NCI-H69 (cell line): ENCODE measurements at regions not wholly inside any gene's neighbourhood (a gene's known extent, or its start where the extent isn't known, plus 50 kb on each side); places are given as distances from the start of the nearest gene placed in this dataset.

Experiments used
- DNase-seq: peaks from one replicate; lab custom pipeline; 2025; lab: John Stamatoyannopoulos, UW

- peak; percentile 2 for DNase-seq
Observed at GRCh38 chr15:73001840-73002239, 50.4 kb upstream of the NEO1 start.

DNA sequence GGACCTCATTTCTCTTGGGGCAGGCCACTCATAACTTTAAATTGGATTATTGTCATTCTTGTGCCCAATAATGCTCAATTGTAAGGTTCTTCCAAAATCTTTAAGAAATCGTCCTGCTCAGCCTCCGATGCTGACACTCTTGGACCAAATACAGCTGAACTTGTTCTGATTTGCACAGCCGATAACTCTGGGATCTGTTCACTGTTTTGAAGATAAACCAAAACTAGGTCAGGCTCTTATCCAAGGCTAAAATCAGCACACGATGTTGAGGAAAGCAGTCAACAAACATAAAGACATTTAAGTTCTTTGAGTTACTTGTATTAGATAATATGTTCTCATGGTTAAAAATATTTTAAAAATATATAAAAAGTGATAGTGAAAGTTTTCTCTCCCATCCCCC, 52.0 kb upstream of the NEO1 start:
- DNase-seq, result no peak

GRCh38 chr15:72999586-72999985, 52.7 kb upstream of the NEO1 start:
- no peak for DNase-seq

DNA sequence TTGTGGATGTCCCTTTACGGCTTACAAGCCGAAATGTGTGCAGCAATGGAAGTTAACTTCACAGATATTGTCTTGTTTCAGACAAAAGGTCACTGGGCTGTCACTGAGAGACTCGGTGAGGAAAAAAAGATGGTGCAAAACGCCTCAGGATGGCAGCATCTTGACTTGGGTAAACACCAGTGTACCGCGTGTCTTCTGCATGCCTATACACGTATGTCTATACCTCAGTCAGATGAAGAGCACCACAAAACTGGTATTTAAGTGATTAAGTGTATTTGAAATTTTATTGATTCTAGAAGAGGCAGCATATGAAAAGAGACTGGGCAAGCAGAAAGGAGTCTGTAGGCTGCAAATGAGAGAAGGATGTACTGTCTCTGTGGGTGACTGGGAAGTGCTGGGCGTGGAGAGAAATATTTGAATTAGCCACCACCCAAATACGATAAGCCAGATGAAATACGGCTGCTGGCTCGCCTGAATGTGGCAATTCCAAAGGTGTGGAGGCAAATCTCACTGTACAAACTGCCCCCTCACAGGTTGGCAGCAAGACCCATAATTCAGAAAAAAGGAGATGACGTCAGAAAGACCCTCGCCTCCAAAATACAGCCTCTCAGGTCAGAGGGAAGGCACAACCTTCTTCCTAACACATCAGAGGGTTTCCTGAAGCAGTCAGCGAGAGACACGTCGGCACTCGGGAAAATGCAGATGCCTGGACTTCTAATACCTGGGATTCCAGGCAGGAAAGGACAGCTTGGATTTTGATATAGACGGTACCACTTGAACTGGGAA, 53.4 kb upstream of the NEO1 start:
- DNase-seq, result no peak

GRCh38 chr15:72998226-72998625, 54.0 kb upstream of the NEO1 start:
- DNase-seq, result peak; percentile 1

DNA sequence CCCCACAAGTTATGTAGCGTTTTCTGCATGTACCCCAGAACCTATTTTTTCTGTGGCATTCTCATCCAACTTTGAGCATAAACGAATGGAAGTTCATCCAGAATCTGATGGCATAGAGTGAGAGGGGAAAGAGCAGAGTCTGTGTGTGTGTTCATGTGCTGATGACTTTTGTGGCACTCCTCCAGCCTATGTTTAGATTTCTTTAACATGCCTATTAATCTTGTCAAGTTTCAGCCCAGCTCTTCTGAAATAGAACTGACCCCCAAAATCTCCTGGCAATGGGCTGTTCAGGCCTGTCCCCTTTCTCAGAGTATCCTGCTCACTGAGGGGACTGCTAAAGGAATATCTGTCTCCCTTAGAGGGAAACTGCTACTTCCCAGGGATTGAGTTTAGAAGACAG, 56.4 kb upstream of the NEO1 start:
- no peak for DNase-seq

- DNase-seq, result peak; percentile 73
Observed at GRCh38 chr15:72994534-72995177, 57.6 kb upstream of the NEO1 start.

- DNase-seq, result no peak
Observed at GRCh38 chr15:72992841-72993252, 59.4 kb upstream of the NEO1 start.

DNA sequence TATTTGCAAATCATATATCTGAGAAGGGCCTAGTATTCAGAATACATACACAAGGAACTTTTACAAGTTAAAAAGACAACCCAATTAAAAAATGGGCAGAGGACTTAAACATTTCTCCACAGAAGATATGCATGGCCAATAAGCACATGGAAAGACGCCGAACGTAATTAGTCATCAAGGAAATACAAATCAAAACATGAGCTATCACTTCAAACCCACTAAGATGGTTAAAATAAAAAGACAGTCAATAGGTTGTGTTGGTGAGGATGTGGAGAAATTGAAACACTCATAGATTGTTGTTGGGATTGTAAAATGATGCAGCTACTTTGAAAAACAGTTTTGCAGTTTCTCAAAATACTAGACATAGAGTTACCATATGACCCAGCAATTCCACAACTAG, 61.2 kb upstream of the NEO1 start:
- DNase-seq, result no peak

- no peak for DNase-seq
Observed at GRCh38 chr15:72983801-72984545, 68.3 kb upstream of the NEO1 start.

DNA sequence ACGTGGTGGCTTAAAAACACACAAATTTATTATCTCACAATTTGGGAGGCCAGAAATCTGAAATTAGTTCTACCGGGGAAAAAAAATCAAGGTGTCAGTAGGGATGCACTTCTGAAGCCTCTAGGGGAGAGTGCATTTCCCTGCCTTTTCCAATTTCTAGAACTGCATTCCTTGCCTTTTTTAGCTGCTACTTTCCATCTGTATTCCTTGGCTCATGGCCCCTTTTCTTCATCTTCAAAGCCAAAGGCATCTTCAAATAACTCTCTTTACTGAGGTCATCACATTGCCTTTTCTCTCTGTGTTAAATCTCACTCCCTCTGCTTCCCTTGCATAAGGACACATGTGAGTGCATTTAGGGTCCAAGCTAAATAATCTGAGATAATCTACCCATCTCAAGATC, 69.5 kb upstream of the NEO1 start:
- DNase-seq, result no peak

DNA sequence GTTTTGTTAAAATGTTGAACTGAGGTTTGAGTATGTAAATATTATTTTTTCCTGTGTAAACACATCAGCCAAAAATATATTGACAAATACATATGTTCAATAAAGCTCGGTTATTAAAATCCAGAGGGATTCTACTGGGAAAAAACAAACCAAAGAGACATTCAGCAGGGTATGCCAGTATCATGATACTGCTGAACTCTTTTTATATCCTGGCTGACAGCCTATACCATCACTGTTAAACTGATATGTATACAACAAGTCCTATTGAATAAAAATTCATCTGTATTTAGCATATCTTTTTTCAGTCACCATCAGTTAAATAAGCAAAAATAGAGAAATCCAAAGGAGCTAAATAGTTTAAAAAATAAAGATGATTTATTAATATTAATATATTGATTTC, 71.6 kb upstream of the NEO1 start:
- no peak for DNase-seq

- DNase-seq, result no peak
Observed at GRCh38 chr15:72979791-72980190, 72.5 kb upstream of the NEO1 start.

DNA sequence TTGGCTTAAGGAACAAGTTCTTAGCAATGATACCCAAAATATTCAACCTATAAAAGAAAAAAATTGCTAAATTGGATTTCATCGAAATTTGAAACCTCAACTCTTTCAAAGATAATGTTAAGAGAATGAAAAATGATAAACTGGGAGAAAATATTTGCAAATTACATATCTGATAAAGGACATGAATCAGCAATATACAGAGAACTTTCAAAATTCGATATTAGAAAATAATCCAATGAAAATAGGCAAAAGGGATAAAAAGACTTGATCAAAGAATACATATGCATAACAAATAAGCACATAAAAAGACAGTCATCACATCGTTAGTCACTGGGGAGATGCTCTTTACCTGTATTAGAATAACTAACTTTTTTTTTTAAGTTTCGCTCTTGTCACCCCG, 73.0 kb upstream of the NEO1 start:
- DNase-seq, result no peak

DNA sequence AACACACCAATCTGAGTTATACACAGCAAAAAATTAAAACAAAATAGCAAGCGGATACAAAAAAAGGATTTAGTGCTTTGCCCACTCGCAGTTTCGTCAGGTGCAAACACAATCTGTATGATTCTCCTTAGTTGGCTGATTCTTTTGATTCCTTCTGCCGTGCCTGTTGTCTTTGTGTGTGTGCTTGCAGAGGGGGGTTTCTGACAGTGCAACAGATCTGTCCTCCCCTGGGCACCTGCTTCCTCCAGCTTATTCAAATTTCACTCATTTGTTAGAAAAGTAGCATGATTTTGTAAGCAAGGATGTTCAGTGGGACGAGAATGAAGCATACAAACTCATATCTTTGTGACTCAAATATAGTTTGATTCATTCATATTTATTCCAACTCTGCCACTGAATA, 74.0 kb upstream of the NEO1 start:
- no peak for DNase-seq

- no peak for DNase-seq
Observed at GRCh38 chr15:72972362-72972761, 79.9 kb upstream of the NEO1 start.

- DNase-seq, result no peak
Observed at GRCh38 chr15:72971766-72972165, 80.5 kb upstream of the NEO1 start.

- DNase-seq, result no peak
Observed at GRCh38 chr15:72970933-72971760, 81.1 kb upstream of the NEO1 start.

DNA sequence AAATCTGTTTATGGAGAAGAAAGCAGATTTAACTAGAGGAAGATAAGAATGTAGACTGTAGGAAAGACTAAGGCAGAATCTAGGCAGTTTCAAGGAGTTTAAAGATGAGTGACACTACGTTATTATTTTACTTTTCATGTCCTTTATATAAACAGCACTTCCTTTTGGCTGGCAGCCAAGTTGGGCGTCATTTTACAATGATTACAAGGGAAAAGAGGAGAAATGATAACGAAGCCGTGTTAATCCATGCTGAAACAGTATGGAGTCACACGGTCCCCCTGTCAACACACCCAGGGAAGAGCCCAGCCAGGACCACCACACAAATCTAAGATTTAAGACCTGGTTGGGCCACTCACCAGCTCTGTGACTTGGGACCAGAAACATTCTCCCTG, 83.7 kb upstream of the NEO1 start:
- DNase-seq, result peak; percentile 12

- DNase-seq, result no peak
Observed at GRCh38 chr15:72967811-72968530, 84.3 kb upstream of the NEO1 start.

DNA sequence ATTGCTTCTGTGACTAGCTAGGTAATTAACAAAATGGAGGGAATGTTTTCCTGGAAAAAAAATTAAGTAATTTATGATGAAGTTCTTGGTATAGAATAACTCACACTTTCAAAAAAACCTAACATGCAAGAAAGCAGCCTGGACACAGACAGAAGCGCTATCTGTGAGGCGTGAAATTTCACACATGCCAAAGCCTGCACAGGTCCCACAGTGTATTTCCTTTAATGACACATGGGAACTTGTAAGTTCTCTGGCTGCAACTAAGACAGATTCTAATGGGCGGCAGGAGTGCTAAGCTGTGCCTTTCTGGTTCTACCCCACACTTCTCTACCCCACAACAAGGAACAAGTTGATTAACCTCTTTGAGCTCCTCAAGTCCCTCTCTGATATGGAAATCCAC, 84.9 kb upstream of the NEO1 start:
- no peak for DNase-seq

GRCh38 chr15:72966641-72967040, 85.6 kb upstream of the NEO1 start:
- no peak for DNase-seq
